ENCODE measurements at regions not wholly inside any gene's neighbourhood (a gene's known extent, or its start where the extent isn't known, plus 50 kb on each side); places are given as distances from the start of the nearest gene placed in this dataset.

DNA sequence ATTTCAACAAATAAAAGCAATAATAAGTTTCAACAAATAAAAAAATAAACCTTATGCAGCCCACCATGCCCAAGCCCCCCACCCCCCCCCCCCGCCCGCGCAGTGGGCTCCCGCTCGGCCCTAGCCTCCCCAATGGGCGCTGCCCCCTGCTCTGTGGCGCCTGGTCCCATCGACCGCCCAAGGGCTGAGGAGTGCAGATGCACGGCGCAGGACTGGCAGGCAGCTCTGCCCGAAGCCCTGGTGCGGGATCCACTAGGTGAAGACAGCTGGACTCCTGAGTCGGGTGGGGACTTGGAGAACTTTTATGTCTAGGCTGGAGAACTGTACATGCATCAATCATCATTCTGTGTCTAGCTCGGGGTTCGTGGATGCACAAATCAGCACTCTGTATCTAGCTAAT lies 779.6 kb downstream of the DACH1 start:
- H3K9me3 Mint-ChIP-seq (ENCODE audit: low read depth), result peaks cover 7% of the 10 kb centered on the region
- no peak overlapping the region for H3K27ac Mint-ChIP-seq (ENCODE audit: unreplicated experiment)
- H3K4me3 Mint-ChIP-seq (ENCODE audit: unreplicated experiment), result no peak overlapping the region
- H3K36me3 Mint-ChIP-seq (ENCODE audit: low read depth), result no peaks in the 10 kb centered on the region
- no peak for DNase-seq (ENCODE audit: low spot score)
- no peaks in the 10 kb centered on the region for H3K4me1 Mint-ChIP-seq (ENCODE audit: low read depth)
- TF ChIP-seq CTCF (IDR thresholded peaks at IDR 0.05), result no peak
- peaks cover 5% of the 10 kb centered on the region for H3K27me3 Mint-ChIP-seq (ENCODE audit: low read depth)

DNA sequence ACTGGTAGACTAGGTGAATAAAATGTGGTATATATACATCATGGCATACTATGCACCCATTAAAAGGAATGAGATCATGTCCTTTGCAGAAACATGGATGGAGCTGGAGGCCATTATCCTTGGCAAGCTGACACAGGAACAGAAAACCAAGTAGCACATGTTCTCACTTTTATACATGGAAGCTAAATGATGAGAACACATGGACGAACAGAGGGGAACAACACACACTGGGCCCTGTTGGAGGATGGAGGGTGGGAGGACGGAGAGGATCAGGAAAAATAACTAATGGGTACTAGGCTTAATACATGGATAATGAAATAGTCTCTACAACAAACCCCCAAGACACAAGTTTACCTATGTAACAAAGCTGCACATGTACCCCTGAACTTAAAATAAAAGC lies 780.0 kb downstream of the DACH1 start:
- H3K27me3 Mint-ChIP-seq (ENCODE audit: low read depth), result peaks cover 5% of the 10 kb centered on the region
- no peaks in the 10 kb centered on the region for H3K36me3 Mint-ChIP-seq (ENCODE audit: low read depth)
- H3K27ac Mint-ChIP-seq (ENCODE audit: unreplicated experiment), result no peak overlapping the region

DNA sequence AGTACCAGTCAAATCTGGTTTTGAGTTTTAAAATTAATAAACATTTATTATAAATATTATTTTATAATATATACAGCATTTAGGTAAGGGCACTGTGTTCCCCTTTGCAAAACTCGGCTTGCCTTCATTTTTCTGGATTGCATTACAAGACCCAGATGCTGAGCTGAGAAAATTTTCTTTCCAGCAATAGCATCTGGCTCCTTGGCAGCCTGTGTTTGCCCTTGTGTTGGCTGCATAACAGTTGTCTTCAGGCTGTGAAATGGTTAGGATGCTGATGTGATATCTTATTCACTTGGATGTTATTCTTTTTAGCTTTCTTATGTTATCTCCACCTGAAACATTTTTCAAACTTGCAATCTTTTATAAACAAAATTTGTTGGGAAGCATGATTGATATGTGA lies 784.4 kb downstream of the DACH1 start:
- peaks cover 4% of the 10 kb centered on the region for H3K9me3 Mint-ChIP-seq (ENCODE audit: low read depth)
- H3K27ac Mint-ChIP-seq (ENCODE audit: unreplicated experiment), result no peak overlapping the region
- H3K36me3 Mint-ChIP-seq (ENCODE audit: low read depth), result no peaks in the 10 kb centered on the region
- DNase-seq (ENCODE audit: low spot score), result no peak
- H3K4me3 Mint-ChIP-seq (ENCODE audit: unreplicated experiment), result no peak overlapping the region
- no peak for TF ChIP-seq CTCF (IDR thresholded peaks at IDR 0.05)
- no peaks in the 10 kb centered on the region for H3K4me1 Mint-ChIP-seq (ENCODE audit: low read depth)
- peaks cover 5% of the 10 kb centered on the region for H3K27me3 Mint-ChIP-seq (ENCODE audit: low read depth)

More for the DNA sequence above, 780.0 kb downstream of the DACH1 start:
- TF ChIP-seq CTCF (IDR thresholded peaks at IDR 0.05), result no peak
- H3K4me3 Mint-ChIP-seq (ENCODE audit: unreplicated experiment), result no peak overlapping the region
- no peak for DNase-seq (ENCODE audit: low spot score)
- H3K9me3 Mint-ChIP-seq (ENCODE audit: low read depth), result peaks cover 7% of the 10 kb centered on the region
- no peaks in the 10 kb centered on the region for H3K4me1 Mint-ChIP-seq (ENCODE audit: low read depth)

- Mint-ChIP-seq H3K4me3 (ENCODE audit: unreplicated experiment) (no peak overlapping the region), H3K36me3 (ENCODE audit: low read depth) (no peaks in the 10 kb centered on the region), H3K4me1 (ENCODE audit: low read depth) (no peaks in the 10 kb centered on the region), H3K27me3 (ENCODE audit: low read depth) (peaks cover 8% of the 10 kb centered on the region), H3K9me3 (ENCODE audit: low read depth) (no peaks in the 10 kb centered on the region), H3K27ac (ENCODE audit: unreplicated experiment) (no peak overlapping the region)
- no peak for TF ChIP-seq CTCF (IDR thresholded peaks at IDR 0.05)
- no peak for DNase-seq (ENCODE audit: low spot score)
Observed at GRCh38 chr13:71079638-71080037, 787.4 kb downstream of the DACH1 start.

DNA sequence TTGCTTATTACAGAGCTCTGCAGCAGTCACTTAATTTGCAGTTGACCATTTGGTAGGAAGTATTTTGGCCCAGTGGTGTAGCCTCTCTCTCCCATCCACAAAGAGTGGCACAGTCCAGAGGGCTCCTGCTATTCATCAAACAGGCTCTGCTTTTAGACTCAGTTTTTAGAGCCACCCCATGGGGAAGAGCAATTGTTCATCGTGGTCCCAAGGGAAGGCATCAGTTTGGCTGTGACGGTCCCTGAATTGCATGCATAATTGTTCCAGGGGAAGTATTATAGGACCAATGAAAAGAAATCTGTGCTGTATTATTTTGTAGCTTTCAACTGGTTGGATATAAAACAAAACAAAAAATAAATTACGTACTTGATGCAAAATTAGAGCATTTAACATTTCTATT lies 799.0 kb downstream of the DACH1 start:
- Mint-ChIP-seq H3K4me3 (ENCODE audit: unreplicated experiment) (no peak overlapping the region), H3K36me3 (ENCODE audit: low read depth) (no peaks in the 10 kb centered on the region), H3K9me3 (ENCODE audit: low read depth) (peaks cover 6% of the 10 kb centered on the region), H3K4me1 (ENCODE audit: low read depth) (no peaks in the 10 kb centered on the region), H3K27me3 (ENCODE audit: low read depth) (no peaks in the 10 kb centered on the region), H3K27ac (ENCODE audit: unreplicated experiment) (no peak overlapping the region)
- no peak for DNase-seq (ENCODE audit: low spot score)
- no peak for TF ChIP-seq CTCF (IDR thresholded peaks at IDR 0.05)
